Left ventricle myocardium inferior (tissue), 1 donor: ENCODE measurements at regions not wholly inside any gene's neighbourhood (a gene's known extent, or its start where the extent isn't known, plus 50 kb on each side); places are given as distances from the start of the nearest gene placed in this dataset.

Experiments
- DNase-seq: peaks from one replicate; pipeline ENCODE4 v3.0.0-alpha.2; 2020
- H3K27ac ChIP-seq: fragments of 200-600 bp; replicated peaks from 2 replicates; pipeline ENCODE4 v1.8.0; 2021
- H3K27me3 ChIP-seq: fragments of 200-600 bp; 2 replicates; pipeline ENCODE4 v1.8.0; 2021; ENCODE audit warnings: low read depth
- H3K36me3 ChIP-seq: fragments of 200-600 bp; 2 replicates; pipeline ENCODE4 v1.8.0; 2021
- H3K4me1 ChIP-seq: fragments of 200-600 bp; 2 replicates; pipeline ENCODE4 v1.8.0; 2021
- H3K4me3 ChIP-seq: fragments of 200-600 bp; 2 replicates; pipeline ENCODE4 v1.8.0; 2021; ENCODE audit warnings: mild to moderate bottlenecking, moderate library complexity
- H3K9me3 ChIP-seq: fragments of 200-600 bp; replicated peaks from 2 replicates; pipeline ENCODE4 v1.8.0; 2021
- CTCF ChIP-seq: fragments of 200-600 bp; IDR thresholded peaks from 2 replicates; pipeline ENCODE4 v1.8.0; 2021; ENCODE audit warnings: antibody characterized with exemption, mild to moderate bottlenecking, borderline replicate concordance
- intact Hi-C: fragments of 100-400 bp; cut with micrococcal nuclease; formaldehyde crosslinking; loops from one replicate; pipeline ENCODE4 v1.11.0; 2022
- donor health status: DM: no; HTN: yes; CAD: no; lungs with severe emphysema.

DNA sequence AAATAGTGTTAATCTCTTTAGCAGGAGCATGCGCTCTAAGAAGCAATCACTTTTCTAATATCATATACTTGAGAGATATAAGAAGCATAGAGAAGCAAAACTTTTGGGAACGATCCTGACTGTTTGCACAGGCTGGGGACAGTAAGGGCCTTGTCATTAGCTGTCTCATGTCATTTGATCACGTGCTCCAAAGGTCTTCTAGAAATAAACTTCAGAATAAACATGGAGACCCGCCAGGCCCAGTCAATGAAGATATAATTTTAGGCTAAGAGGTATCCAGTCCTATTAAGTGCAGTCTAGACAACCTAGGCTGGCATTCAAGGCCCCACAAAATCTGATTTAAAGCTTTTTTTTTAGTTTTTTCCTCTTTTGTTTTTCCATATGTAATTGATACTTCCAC is 111.0 kb upstream of the APC start:
- intact Hi-C loops: no loop called here
- no peak overlapping the region for H3K4me3 ChIP-seq
- no peak overlapping the region for H3K27ac ChIP-seq
- TF ChIP-seq CTCF: no peak
- H3K36me3 ChIP-seq: no peaks in the 10 kb centered on the region
- H3K4me1 ChIP-seq: peaks cover 12% of the 10 kb centered on the region
- H3K27me3 ChIP-seq: no peaks in the 10 kb centered on the region
- peaks cover under 1% of the 10 kb centered on the region for H3K9me3 ChIP-seq
- DNase-seq: no peak

GRCh38 chr5:112628214-112628980 is 109.3 kb upstream of the APC start:
- peaks cover 12% of the 10 kb centered on the region for H3K4me1 ChIP-seq
- peaks cover 6% of the 10 kb centered on the region for H3K9me3 ChIP-seq
- no peak for TF ChIP-seq CTCF
- no peaks in the 10 kb centered on the region for H3K36me3 ChIP-seq
- no peaks in the 10 kb centered on the region for H3K27me3 ChIP-seq
- no peak for DNase-seq
- intact Hi-C loops: no loop called here
- H3K27ac ChIP-seq: no peak overlapping the region
- H3K4me3 ChIP-seq: no peak overlapping the region

- intact Hi-C loops: no loop called here
- TF ChIP-seq CTCF: no peak
- Histone ChIP-seq H3K27me3 (no peaks in the 10 kb centered on the region), H3K4me3 (no peak overlapping the region), H3K9me3 (peaks cover 6% of the 10 kb centered on the region), H3K36me3 (no peaks in the 10 kb centered on the region), H3K27ac (no peak overlapping the region), H3K4me1 (peaks cover 9% of the 10 kb centered on the region)
- no peak for DNase-seq
Observed at GRCh38 chr5:112630246-112631009, 107.3 kb upstream of the APC start.

DNA sequence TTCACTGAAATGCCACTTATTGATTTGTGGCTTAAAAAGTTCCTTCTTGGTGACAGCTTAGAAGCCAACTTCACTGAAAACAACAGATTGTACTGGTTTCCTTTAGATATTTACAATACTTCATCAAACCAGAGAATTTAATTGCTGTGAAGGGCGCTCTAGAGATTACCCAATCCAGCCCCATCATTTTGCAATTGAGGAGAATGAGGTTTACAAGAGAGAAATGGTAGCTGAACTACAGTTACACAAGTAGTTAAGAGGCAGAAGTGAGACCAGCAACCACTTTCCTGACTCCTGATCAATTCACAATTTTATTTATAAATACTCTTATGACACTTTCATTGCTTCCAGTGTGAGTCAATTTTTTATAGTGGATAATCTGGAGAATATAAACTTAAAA is 103.5 kb upstream of the APC start:
- peaks cover 6% of the 10 kb centered on the region for H3K9me3 ChIP-seq

GRCh38 chr5:112634796-112635195 is 102.9 kb upstream of the APC start:
- Histone ChIP-seq H3K27ac (no peak overlapping the region), H3K27me3 (no peaks in the 10 kb centered on the region), H3K4me1 (peaks cover 24% of the 10 kb centered on the region), H3K36me3 (no peaks in the 10 kb centered on the region), H3K9me3 (peaks cover 6% of the 10 kb centered on the region), H3K4me3 (no peak overlapping the region)
- intact Hi-C loops: no loop called here
- no peak for DNase-seq
- no peak for TF ChIP-seq CTCF

More for the DNA sequence above, 103.5 kb upstream of the APC start:
- Histone ChIP-seq H3K36me3 (no peaks in the 10 kb centered on the region), H3K4me3 (no peak overlapping the region), H3K4me1 (peaks cover 24% of the 10 kb centered on the region), H3K27me3 (no peaks in the 10 kb centered on the region), H3K27ac (no peak overlapping the region)
- intact Hi-C loops: no loop called here
- DNase-seq: no peak
- no peak for TF ChIP-seq CTCF
